ENCODE measurements at regions not wholly inside any gene's neighbourhood (a gene's known extent, or its start where the extent isn't known, plus 50 kb on each side); places are given as distances from the start of the nearest gene placed in this dataset.

- Histone ChIP-seq H3K4me3 (ENCODE audit: extremely low read depth in 1 of 4, insufficient read depth in 2 of 4, low read depth in 3 of 4, low read length in 4 of 4) (no peak overlapping the region), H2AFZ (ENCODE audit: low read length) (no peak overlapping the region), H3K9ac (replicated peaks in 1 of 4; ENCODE audit: extremely low read depth in 1 of 4, low read depth in 3 of 4, low read length in 3 of 4) (no peak overlapping the region), H3K27ac (ENCODE audit: low read depth, low read length) (no peak overlapping the region), H3K56ac (replicated peaks; ENCODE audit: insufficient read length, low read depth, low read length) (no peak overlapping the region), H3K9me3 (ENCODE audit: insufficient read depth in 2 of 2, low read depth in 1 of 2, low read length in 1 of 2) (peaks cover 0 to 6% of the 10 kb centered on the region in 2 experiments; a peak in 1 of 4 replicates), H3K4ac (replicated peaks; ENCODE audit: insufficient read length, low read depth, low read length) (no peak overlapping the region), H4K91ac (replicated peaks; ENCODE audit: insufficient read length, low read length) (no peak overlapping the region), H3K27me3 (replicated peaks in 1 of 4; ENCODE audit: control insufficient read depth in 3 of 4, extremely low read depth in 1 of 4, insufficient read depth in 3 of 4, low read length in 3 of 4) (no peaks in the 10 kb centered on the region), H3K23ac (ENCODE audit: insufficient read length) (no peak overlapping the region), H2AK5ac (ENCODE audit: low read depth, low read length) (no peak overlapping the region), H2BK12ac (ENCODE audit: low read depth, low read length) (no peak overlapping the region), H2BK120ac (replicated peaks; ENCODE audit: low read depth, low read length) (no peak overlapping the region), H3K4me2 (ENCODE audit: insufficient read depth in 1 of 2, low read depth in 2 of 2, low read length in 2 of 2) (no peak overlapping the region), H2BK5ac (ENCODE audit: low read depth, low read length) (no peak overlapping the region), H3K23me2 (ENCODE audit: low read depth, low read length) (no peaks in the 10 kb centered on the region), H3K79me2 (ENCODE audit: control insufficient read depth in 1 of 2, insufficient read depth in 2 of 2, low read length in 2 of 2) (no peaks in the 10 kb centered on the region), H2BK15ac (ENCODE audit: low read length) (no peak overlapping the region), H4K8ac (ENCODE audit: extremely low read depth, insufficient read depth, low read length) (no peak overlapping the region), H3K14ac (ENCODE audit: insufficient read length) (no peak overlapping the region), H4K5ac (ENCODE audit: insufficient read length, low read depth, low read length) (no peak overlapping the region), H3K4me1 (replicated peaks in 1 of 4; ENCODE audit: control insufficient read depth in 3 of 4, insufficient read depth in 4 of 4, low read length in 3 of 4) (no peaks in the 10 kb centered on the region), H4K20me1 (replicated peaks in 1 of 2; ENCODE audit: control insufficient read depth in 1 of 2, insufficient read depth in 2 of 2, low read length in 2 of 2) (no peaks in the 10 kb centered on the region), H2BK20ac (ENCODE audit: low read length) (no peak overlapping the region), H3K79me1 (ENCODE audit: low read depth, low read length) (no peaks in the 10 kb centered on the region), H3K36me3 (ENCODE audit: control insufficient read depth in 2 of 4, insufficient read depth in 4 of 4, low read length in 3 of 4) (no peaks in the 10 kb centered on the region), H3K18ac (ENCODE audit: extremely low read depth, low read length) (no peak overlapping the region)
- 95% methylated on average over 1 of the region's 1 CpG; no CpG with 5 or more reads in 1 of the 2 experiments for WGBS, 2 experiments (ENCODE audit: extremely low coverage in 1 of 2, insufficient coverage in 1 of 2, insufficient read length in 1 of 2, insufficient replicate concordance in 2 of 2, low coverage in 1 of 2, low lambda C conversion rate in 2 of 2, missing lambda C conversion rate in 1 of 2)
- TF ChIP-seq ASH2L (IDR thresholded peaks at IDR 0.05; ENCODE audit: low read length) (no peak), PHF8 (conservative IDR thresholded peaks at IDR 0.05; ENCODE audit: low read depth, low read length) (no peak), SIRT6 (IDR thresholded peaks at IDR 0.05; ENCODE audit: low read length) (no peak), EP300 (IDR thresholded peaks at IDR 0.05; ENCODE audit: borderline replicate concordance in 1 of 2, low read depth in 2 of 2, low read length in 2 of 2) (no peak), SAP30 (IDR thresholded peaks at IDR 0.05; ENCODE audit: insufficient read depth, insufficient replicate concordance, low read length) (no peak)
- FAIRE-seq (no peak), DNase-seq (ENCODE audit: low read depth in 1 of 2, low spot score in 2 of 2) (no peak)
- ChIA-PET POLR2A (ENCODE audit: partially characterized antibody) (no interaction called here), CTCF (ENCODE audit: partially characterized antibody) (interaction anchor here (0.9 to 2.1 kb wide), 2 partner anchors 109 to 537 kb away, joined by 3 to 8 read pairs; no protein-coding TSS in a partner anchor)
Observed at GRCh38 chr13:74682746-74683145, 548.5 kb upstream of the KLF12 start.
